ENCODE measurements at regions not wholly inside any gene's neighbourhood (a gene's known extent, or its start where the extent isn't known, plus 50 kb on each side); places are given as distances from the start of the nearest gene placed in this dataset.
"Not testable (repeated sequence)": the region's sequence is repeated elsewhere in the genome, so short reads cannot be mapped to it uniquely, and the experiment has no call there.

GRCh38 chr3:145490088-145491048 lies 670.6 kb downstream of the PLOD2 start:
- Histone ChIP-seq H3K27me3 (ENCODE audit: control insufficient read depth in 2 of 2, insufficient read depth in 2 of 2, low read length in 2 of 2) (no peaks in the 10 kb centered on the region), H3K9ac (ENCODE audit: insufficient read depth, low read length, poor library complexity, severe bottlenecking) (no peak overlapping the region), H3K79me2 (ENCODE audit: insufficient read depth, low read length) (no peaks in the 10 kb centered on the region), H3K27ac (ENCODE audit: low read depth in 1 of 2, low read length in 2 of 2) (no peak overlapping the region), H4K20me1 (ENCODE audit: insufficient read depth, low read length) (no peaks in the 10 kb centered on the region), H2AFZ (ENCODE audit: insufficient read depth, low read depth, low read length, poor library complexity, severe bottlenecking) (no peak overlapping the region), H3K36me3 (replicated peaks in 1 of 2; ENCODE audit: control insufficient read depth in 1 of 2, insufficient read depth in 2 of 2, low read length in 2 of 2) (no peaks in the 10 kb centered on the region), H3K4me1 (ENCODE audit: control insufficient read depth in 1 of 2, insufficient read depth in 2 of 2, low read length in 2 of 2) (no peaks in the 10 kb centered on the region), H3K9me3 (replicated peaks in 1 of 2; ENCODE audit: control insufficient read depth in 1 of 2, insufficient read depth in 1 of 2, low read length in 2 of 2) (peaks cover 0 to 7% of the 10 kb centered on the region in 2 donors), H3K4me3 (replicated peaks in 1 of 3; ENCODE audit: low read depth in 2 of 3, low read length in 3 of 3) (no peak overlapping the region), H3K4me2 (replicated peaks; ENCODE audit: extremely low read depth, low read length, poor library complexity, severe bottlenecking) (no peak overlapping the region)
- no peak overlapping the region for H3K27ac Mint-ChIP-seq
- no peak for TF ChIP-seq CTCF (IDR thresholded peaks at IDR 0.05)
- 97% methylated on average over 6 of the region's 11 CpGs for WGBS (ENCODE audit: insufficient coverage)
- no peaks in the 10 kb centered on the region for H3K4me1 Mint-ChIP-seq
- H3K36me3 Mint-ChIP-seq = no peaks in the 10 kb centered on the region
- no peak overlapping the region for H3K4me3 Mint-ChIP-seq
- no peaks in the 10 kb centered on the region for H3K27me3 Mint-ChIP-seq (ENCODE audit: low read depth in 3 of 3)
- intact Hi-C loops (cut with micrococcal nuclease) = no loop called here
- DNase-seq = peak in 1 of 3 donors; percentile 1
- H3K9me3 Mint-ChIP-seq = peaks cover 0 to 6% (median 3%) of the 10 kb centered on the region in 7 donors

DNA sequence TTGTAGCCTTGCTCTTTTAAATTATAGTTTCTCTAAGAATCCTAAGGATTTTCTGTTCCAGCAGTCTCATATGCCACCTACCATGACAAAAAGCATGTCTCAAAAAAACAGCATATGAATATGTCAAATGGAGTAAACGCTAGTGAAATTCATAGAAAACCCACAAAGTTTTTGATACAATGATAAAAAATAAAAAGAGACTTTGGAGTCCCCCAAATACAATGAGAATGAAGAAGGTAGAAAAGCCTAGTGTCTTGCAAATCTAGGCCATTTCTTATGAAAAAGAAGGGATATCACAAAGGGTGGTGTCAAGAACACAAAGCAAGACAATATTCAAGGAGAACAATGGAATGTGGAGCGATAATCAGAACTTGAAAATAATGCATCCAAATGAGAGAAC lies 668.5 kb downstream of the PLOD2 start:
- intact Hi-C loops (cut with micrococcal nuclease) = no loop called here
- Histone ChIP-seq H3K27ac (ENCODE audit: low read depth in 1 of 2, low read length in 2 of 2) (no peak overlapping the region), H3K4me3 (replicated peaks in 1 of 3; ENCODE audit: low read depth in 2 of 3, low read length in 3 of 3) (no peak overlapping the region), H3K36me3 (replicated peaks in 1 of 2; ENCODE audit: control insufficient read depth in 1 of 2, insufficient read depth in 2 of 2, low read length in 2 of 2) (no peaks in the 10 kb centered on the region), H3K79me2 (ENCODE audit: insufficient read depth, low read length) (no peaks in the 10 kb centered on the region), H3K9ac (ENCODE audit: insufficient read depth, low read length, poor library complexity, severe bottlenecking) (no peak overlapping the region), H4K20me1 (ENCODE audit: insufficient read depth, low read length) (no peaks in the 10 kb centered on the region), H3K27me3 (ENCODE audit: control insufficient read depth in 2 of 2, insufficient read depth in 2 of 2, low read length in 2 of 2) (no peaks in the 10 kb centered on the region), H3K4me1 (ENCODE audit: control insufficient read depth in 1 of 2, insufficient read depth in 2 of 2, low read length in 2 of 2) (no peaks in the 10 kb centered on the region), H3K4me2 (replicated peaks; ENCODE audit: extremely low read depth, low read length, poor library complexity, severe bottlenecking) (no peak overlapping the region), H3K9me3 (replicated peaks in 1 of 2; ENCODE audit: control insufficient read depth in 1 of 2, insufficient read depth in 1 of 2, low read length in 2 of 2) (peaks cover 0 to 7% of the 10 kb centered on the region in 2 donors), H2AFZ (ENCODE audit: insufficient read depth, low read depth, low read length, poor library complexity, severe bottlenecking) (no peak overlapping the region)
- 80% methylated on average over 1 of the region's 2 CpGs for WGBS (ENCODE audit: insufficient coverage)
- H3K9me3 Mint-ChIP-seq = peaks cover 0 to 6% (median 3%) of the 10 kb centered on the region in 7 donors
- H3K4me1 Mint-ChIP-seq = no peaks in the 10 kb centered on the region
- TF ChIP-seq CTCF (IDR thresholded peaks at IDR 0.05) = no peak
- no peaks in the 10 kb centered on the region for H3K27me3 Mint-ChIP-seq (ENCODE audit: low read depth in 3 of 3)
- H3K27ac Mint-ChIP-seq = no peak overlapping the region
- no peak for DNase-seq
- H3K36me3 Mint-ChIP-seq = no peaks in the 10 kb centered on the region
- H3K4me3 Mint-ChIP-seq = no peak overlapping the region

DNA sequence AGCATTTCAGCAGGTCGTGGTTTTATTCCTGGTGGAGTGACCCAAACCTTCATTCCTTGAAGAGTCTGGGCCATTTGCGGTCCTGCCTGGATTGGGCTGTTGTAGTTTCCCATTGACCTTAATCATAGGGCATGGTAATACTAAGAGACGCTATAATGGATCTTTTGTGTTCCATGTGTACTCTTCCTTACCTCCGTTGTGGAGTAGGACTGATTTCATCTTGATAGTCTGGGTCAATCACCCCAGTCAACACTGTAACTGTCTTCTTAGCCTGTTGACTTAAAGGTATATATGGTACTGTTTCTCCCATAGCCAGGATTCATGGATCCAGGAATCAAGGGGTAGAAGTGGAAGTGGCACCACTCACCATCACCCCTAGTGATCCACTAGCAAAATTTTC lies 643.6 kb downstream of the PLOD2 start:
- H3K4me3 Mint-ChIP-seq; H3K36me3 Mint-ChIP-seq; intact Hi-C loops (cut with micrococcal nuclease); H3K27ac ChIP-seq (ENCODE audit: low read depth in 1 of 2, low read length in 2 of 2); H3K27ac Mint-ChIP-seq; H3K4me2 ChIP-seq (replicated peaks; ENCODE audit: extremely low read depth, low read length, poor library complexity, severe bottlenecking); H3K36me3 ChIP-seq (replicated peaks in 1 of 2; ENCODE audit: control insufficient read depth in 1 of 2, insufficient read depth in 2 of 2, low read length in 2 of 2); H3K9ac ChIP-seq (ENCODE audit: insufficient read depth, low read length, poor library complexity, severe bottlenecking); H3K9me3 ChIP-seq (replicated peaks in 1 of 2; ENCODE audit: control insufficient read depth in 1 of 2, insufficient read depth in 1 of 2, low read length in 2 of 2); H3K4me3 ChIP-seq (replicated peaks in 1 of 3; ENCODE audit: low read depth in 2 of 3, low read length in 3 of 3); H3K27me3 Mint-ChIP-seq (ENCODE audit: low read depth in 3 of 3); DNase-seq; H3K4me1 Mint-ChIP-seq; H3K27me3 ChIP-seq (ENCODE audit: control insufficient read depth in 2 of 2, insufficient read depth in 2 of 2, low read length in 2 of 2); H4K20me1 ChIP-seq (ENCODE audit: insufficient read depth, low read length); H3K4me1 ChIP-seq (ENCODE audit: control insufficient read depth in 1 of 2, insufficient read depth in 2 of 2, low read length in 2 of 2); H2AFZ ChIP-seq (ENCODE audit: insufficient read depth, low read depth, low read length, poor library complexity, severe bottlenecking); H3K79me2 ChIP-seq (ENCODE audit: insufficient read depth, low read length): not testable (repeated sequence)
- peaks cover 0 to 13% (median 2%) of the 10 kb centered on the region in 7 donors for H3K9me3 Mint-ChIP-seq
- 70% methylated on average over 2 of the region's 4 CpGs for WGBS (ENCODE audit: insufficient coverage)

All from CD14-positive monocyte (primary cell).